HEK293 (cell line): ENCODE measurements at regions not wholly inside any gene's neighbourhood (a gene's known extent, or its start where the extent isn't known, plus 50 kb on each side); places are given as distances from the start of the nearest gene placed in this dataset.

Experiments used
- ZNF112 ChIP-seq: fragments of 450-650 bp; formaldehyde crosslinking; IDR thresholded peaks from 2 replicates; pipeline ENCODE4 v1.5.0; 2017; ENCODE audit warnings: missing biosample characterization, missing genetic modification characterization
- TF ChIP-seq, protein P1 (sequence below): fragments of 450-650 bp; formaldehyde crosslinking; IDR thresholded peaks from 2 replicates; pipeline ENCODE4 v1.5.1; 2016; ENCODE audit warnings: missing biosample characterization, missing genetic modification characterization
- TF ChIP-seq, protein P2 (sequence below): fragments of 450-650 bp; formaldehyde crosslinking; IDR thresholded peaks from 2 replicates; pipeline ENCODE4 v1.5.1; 2016; ENCODE audit warnings: missing biosample characterization, missing genetic modification characterization

DNA sequence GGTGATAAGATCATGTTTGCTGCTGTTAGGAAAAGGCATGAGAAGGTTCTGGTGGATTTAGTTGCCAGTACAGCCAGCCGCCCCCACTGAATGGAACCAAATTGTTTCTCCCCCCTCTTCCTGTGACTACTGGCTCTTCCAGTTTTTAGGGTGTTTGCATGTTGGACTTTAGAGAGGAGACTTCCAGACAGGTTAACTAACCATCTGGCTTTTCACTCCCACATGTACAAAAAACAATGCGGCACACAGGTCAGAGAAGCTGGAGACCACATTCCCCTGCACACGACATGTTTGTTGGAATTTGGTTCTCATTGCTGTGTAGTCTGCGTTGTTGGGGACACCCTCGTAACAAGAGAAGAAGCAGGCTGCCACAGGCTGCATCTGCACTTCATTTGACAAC is 103.9 kb upstream of the TMEM132C start:
- TF ChIP-seq, protein P1, sequence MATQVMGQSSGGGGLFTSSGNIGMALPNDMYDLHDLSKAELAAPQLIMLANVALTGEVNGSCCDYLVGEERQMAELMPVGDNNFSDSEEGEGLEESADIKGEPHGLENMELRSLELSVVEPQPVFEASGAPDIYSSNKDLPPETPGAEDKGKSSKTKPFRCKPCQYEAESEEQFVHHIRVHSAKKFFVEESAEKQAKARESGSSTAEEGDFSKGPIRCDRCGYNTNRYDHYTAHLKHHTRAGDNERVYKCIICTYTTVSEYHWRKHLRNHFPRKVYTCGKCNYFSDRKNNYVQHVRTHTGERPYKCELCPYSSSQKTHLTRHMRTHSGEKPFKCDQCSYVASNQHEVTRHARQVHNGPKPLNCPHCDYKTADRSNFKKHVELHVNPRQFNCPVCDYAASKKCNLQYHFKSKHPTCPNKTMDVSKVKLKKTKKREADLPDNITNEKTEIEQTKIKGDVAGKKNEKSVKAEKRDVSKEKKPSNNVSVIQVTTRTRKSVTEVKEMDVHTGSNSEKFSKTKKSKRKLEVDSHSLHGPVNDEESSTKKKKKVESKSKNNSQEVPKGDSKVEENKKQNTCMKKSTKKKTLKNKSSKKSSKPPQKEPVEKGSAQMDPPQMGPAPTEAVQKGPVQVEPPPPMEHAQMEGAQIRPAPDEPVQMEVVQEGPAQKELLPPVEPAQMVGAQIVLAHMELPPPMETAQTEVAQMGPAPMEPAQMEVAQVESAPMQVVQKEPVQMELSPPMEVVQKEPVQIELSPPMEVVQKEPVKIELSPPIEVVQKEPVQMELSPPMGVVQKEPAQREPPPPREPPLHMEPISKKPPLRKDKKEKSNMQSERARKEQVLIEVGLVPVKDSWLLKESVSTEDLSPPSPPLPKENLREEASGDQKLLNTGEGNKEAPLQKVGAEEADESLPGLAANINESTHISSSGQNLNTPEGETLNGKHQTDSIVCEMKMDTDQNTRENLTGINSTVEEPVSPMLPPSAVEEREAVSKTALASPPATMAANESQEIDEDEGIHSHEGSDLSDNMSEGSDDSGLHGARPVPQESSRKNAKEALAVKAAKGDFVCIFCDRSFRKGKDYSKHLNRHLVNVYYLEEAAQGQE (tag by site-specific recombination) = no peak
- TF ChIP-seq ZNF112 = no peak
- TF ChIP-seq, protein P2, sequence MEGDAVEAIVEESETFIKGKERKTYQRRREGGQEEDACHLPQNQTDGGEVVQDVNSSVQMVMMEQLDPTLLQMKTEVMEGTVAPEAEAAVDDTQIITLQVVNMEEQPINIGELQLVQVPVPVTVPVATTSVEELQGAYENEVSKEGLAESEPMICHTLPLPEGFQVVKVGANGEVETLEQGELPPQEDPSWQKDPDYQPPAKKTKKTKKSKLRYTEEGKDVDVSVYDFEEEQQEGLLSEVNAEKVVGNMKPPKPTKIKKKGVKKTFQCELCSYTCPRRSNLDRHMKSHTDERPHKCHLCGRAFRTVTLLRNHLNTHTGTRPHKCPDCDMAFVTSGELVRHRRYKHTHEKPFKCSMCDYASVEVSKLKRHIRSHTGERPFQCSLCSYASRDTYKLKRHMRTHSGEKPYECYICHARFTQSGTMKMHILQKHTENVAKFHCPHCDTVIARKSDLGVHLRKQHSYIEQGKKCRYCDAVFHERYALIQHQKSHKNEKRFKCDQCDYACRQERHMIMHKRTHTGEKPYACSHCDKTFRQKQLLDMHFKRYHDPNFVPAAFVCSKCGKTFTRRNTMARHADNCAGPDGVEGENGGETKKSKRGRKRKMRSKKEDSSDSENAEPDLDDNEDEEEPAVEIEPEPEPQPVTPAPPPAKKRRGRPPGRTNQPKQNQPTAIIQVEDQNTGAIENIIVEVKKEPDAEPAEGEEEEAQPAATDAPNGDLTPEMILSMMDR = no peak
